UCSD-AML1 (cell line): ENCODE measurements at regions not wholly inside any gene's neighbourhood (a gene's known extent, or its start where the extent isn't known, plus 50 kb on each side); places are given as distances from the start of the nearest gene placed in this dataset.

Source experiments
- DNase-seq: peaks from one replicate; lab custom pipeline; 2025; ENCODE audit not compliant: unreplicated experiment; lab: John Stamatoyannopoulos, UW

DNA sequence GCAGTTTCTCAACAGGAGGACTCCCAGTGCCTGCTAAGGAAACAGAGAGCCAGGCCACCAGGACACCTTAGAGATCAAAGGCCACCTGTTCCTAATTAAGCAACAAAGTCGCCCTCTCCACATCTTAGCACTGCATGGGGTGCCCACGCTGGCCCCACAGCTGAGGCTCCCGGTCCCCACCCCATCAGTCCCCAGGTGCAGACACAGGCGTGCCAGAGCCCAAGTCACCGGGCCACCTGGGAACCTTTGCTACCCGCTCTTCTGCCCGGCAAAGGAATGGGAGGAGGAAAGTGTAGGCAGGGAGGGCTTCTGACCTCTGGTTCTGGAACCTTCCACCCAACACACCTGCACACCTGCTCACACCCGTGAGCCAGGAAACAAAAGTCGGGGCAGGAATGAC lies 85.5 kb upstream of the PRR5 start:
- DNase-seq: no peak

DNA sequence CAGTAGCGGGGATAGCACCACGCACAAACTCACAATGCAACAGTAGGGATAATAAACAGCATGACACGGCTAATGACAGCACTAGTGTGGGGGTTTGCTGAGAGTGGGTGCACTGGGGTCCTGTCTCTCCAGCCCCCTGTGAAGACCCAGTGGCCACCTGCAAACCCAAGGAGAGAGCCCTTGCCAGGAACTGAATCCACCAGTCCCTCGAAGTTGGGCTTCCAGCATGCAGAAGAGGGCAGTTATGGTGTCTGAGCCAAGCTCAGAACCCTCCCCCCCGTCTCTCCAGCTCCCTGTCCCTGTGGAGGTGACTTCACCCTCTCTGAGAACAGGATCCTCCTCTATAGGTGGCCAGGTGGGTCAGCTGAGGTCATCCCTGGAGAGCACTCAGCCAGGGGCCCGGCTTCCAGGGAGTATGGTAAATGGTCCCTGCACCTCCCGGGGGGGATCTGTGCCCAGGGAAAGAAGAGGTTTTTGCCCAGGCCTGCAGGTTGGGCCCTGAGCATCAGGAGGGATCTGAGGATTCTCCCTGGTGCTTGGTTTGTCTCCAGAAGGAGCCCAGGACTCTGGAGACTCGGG lies 86.3 kb upstream of the PRR5 start:
- DNase-seq: no peak

DNA sequence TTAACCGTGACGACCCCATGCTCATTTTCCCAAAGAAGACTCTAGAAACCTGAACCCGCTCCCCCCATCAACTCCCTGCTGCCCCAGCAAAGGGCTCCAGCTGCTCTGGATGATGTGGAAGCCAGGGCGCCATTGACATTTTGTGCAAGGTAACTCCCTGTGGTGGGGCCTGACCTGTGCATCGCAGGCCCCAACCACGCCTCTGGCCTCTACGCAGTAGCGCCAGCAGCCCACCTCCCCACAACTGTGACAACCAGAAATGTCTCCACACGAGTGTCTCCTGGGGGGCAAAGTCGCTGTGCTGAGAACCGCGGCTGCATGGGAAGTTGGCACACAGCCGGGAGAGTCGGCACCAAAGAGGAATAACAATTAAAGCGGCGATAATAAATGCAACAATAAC lies 86.9 kb upstream of the PRR5 start:
- DNase-seq: no peak

DNA sequence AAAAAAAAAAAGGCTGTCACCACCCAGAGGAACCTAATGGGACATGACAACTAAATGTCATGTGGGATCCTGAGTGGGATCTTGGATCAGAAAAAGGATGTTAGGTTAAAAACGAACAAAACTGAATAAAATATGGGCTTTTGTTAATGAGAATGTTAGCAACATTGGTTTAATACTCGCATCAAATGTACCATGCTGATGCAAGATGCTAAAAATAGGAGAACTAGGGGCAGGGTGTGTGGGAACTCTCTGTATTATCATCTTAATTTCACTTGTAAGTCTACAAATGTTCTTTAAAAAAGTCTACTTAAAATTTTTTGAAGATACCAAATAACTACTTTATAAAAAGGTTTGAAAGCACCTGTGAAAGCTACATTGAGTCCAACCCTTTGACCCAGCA lies 88.8 kb upstream of the PRR5 start:
- DNase-seq: no peak

DNA sequence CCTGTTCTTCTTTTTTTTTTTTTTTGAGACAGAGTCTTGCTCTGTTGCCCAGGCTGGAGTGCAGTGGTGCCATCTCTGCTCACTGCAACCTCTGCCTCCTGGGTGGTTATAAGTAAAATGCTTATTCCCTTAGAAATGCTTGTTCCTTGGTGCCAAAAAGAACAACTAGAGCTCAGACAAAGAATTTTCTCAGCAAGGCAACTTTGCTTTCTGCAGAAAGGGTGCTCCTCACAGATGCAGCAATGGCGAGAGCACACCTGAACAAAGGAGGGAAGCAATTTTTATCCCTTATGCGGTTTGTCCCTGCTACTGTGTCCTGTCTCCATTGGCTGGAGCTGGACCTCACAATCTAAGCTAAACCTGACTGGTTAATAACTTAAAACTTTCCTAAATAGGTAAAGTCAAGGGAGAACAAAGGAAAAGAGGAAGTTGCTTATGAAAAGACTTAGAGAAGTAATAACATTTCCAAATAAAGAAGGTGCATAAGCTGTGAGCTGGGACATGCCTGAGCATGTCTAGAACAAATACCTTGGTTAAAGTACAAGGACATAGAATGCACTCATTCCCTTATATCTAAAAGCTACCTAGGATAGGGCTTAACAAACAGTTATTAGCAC lies 90.0 kb upstream of the PRR5 start:
- DNase-seq: no peak

DNA sequence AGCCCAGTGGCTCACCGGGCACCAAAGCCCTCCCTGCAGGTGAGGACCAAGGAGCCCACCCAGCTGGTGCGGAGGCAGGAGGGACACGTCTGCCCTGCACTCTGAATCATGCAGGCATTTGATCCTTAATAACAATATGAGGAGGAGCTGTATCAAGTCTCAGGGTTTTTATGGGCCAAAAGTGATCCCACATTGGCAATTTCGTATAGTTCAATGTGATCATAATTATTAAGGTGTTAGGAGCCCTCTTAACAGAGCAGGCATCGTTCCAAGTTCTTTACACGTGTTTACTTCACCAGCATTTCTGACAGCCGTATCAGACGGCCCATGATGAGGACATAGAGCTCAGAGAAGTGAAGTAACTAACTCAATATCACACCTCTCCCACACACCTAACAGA lies 91.9 kb upstream of the PRR5 start:
- no peak for DNase-seq

DNA sequence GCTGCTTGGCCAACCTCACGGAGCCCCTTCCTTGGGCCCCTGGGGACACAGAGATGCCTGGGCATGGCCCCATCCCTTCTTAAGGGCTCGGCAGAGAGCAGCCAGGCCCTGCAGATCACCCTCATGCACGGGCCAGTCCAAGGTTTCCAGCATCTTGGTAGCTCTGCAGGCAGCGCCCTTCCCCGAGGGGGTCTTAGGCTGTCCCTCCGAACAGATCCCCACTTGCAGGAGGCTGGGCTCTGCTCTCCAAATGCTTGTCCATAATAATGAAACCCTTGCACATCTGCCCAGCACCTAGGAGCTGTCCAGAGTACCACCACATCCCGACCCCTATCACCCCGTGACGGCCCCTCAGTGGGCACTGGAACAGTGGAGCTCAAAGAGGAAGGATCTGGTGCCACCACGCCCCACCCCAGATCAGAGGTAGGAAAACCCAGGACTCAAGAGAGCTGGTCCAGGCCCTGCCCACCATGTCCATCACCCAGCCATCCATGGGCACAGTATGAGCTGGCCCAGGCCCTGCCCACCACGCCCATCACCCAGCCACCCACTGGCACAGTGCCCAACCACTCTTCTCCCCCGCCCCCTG lies 92.5 kb upstream of the PRR5 start:
- no peak for DNase-seq

DNA sequence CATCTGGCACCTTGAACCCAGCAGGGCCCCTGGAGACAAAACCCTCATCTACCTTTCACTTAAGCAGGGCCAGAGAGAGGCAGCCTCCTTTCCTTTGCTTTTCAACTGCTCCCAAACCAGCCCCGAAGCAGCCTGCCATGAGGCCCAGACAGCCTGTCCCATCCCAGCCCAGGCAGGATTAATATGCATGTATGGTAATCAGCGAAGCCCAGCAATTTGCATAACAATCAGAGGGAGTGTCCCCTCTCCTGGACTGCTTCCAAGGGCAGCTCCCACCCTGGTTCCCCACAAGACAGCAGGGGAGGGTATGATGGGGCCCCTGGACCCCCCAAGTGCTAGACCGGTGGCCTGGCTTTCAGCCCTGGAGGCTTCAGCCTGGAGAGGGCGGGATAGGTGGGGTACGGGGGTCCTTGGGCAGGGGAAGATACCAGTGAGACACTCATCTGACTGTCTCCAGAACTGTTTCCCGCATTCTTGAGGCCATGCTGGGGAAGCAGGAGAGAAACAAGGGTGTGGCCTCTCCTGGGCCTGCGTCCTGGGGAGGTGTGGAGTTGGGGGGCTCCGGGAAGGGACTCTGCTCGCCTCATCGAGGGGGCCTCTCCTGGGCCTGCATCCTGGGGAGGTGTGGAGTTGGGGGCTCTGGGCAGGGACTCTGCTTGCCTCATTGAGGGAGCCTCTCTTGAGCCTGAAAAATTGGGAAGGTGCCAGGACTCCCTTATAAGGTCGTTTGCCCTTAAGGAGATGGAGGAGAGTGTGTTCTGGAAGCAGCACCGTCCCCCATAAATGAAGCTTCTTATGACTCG lies 93.2 kb upstream of the PRR5 start:
- DNase-seq: no peak

DNA sequence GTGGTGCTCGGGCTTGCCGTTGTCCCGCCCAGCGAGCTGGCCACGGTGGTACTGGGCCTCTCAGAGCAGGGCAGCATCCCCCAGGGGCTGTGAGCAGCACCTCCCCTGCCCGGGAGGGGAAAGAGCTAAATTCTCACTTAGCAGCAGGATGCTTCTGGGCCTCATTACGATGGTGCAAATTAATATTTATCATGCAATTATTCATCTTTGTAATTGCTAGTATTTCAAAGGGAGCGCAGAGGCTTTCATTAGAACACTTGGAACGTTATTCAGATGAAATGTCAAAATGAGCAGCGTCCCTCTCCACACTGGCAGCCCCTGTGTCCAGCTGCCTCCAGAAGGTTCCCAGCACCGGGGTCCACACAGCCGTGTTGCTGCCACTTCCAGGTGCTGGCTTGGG lies 95.9 kb upstream of the PRR5 start:
- DNase-seq: no peak

DNA sequence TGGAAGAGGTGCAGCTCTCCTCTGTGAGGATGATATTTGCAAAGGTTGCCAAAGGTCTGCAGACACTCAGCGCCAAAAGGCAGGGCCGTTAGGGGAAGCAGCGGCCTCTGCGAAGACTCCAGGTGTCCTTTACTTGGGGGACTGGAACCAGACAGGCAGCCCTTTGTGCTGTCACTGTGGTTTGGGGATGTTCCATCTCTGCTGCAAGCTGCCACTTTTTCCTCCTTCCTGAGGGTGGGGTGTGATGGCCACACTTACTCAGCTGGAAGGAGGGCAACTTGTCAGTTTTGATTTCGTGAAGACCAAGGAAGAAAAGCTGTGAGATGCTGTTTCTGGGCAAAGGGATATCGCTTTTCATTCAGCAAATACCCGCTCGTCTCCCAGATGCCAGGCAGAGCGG lies 96.5 kb upstream of the PRR5 start:
- no peak for DNase-seq

DNA sequence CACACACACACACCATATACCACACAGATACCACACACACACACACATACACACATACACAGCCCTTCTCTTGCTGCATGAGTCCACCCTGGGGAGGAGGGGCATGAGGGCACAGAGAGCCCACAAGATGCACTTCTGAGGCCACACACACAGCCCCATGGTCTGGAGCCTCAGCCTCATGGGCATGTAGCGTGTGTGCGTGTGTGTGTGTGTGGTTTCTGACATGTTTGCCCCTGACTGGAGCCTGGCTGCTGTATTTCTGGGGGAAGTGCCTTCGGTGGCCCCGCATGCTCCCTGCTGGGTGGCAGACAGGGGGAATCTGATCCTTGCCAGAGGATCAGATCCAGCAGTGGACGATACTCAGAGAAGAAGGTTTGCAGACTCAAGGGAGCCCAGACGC lies 97.0 kb upstream of the PRR5 start:
- no peak for DNase-seq

DNA sequence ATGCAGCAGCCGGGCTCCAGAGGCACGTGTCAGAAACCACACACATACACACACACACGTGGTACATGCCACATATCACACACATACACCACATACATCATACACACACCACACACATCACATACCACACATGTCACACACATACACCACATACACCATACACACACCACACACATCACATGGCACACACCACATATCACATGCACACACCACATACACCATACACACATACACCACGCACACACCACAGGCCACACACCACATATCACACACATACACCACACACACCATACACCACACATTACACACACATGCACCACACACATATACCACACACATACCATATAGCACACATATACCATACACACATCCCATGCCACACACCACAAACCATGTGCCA lies 97.5 kb upstream of the PRR5 start:
- DNase-seq: no peak

DNA sequence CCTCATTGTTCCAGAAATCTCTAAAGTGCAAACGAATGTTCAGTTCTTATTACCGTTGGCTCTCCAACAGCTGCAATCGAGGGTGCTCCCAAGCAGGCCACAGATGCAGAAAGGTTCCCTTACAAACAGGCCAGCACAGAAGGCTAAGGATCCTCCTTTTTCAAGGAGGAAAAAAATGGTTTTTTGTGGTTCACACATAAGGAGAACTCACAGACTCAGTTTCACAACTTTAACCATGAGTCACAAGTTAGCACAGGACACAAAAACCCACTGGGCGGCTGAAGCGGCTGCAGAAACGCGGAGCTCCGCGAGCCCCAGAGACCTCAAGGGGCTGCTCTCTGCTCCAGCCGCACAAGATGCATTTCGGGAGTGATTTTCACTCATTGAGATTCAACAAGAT lies 98.2 kb upstream of the PRR5 start:
- DNase-seq: no peak

DNA sequence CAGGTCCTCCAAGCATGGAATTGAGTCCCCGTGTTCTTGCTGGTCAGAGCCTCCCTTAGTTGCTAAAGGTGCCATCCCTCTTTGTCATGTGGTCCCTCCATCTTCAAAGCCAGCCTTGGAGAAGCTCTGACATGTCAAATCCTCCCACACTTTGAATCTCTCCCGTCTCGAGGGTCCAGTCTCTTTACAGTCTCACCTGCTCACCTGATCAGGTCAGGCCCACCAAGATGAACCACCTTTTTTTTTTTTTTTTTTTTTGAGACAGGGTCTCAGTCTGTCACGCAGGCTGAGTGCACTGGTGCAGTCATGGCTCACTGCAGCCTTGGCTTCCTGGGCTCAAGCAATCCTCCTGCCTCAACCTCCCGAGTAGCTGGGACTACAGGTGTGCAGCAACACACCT lies 100.3 kb upstream of the PRR5 start:
- DNase-seq: no peak

DNA sequence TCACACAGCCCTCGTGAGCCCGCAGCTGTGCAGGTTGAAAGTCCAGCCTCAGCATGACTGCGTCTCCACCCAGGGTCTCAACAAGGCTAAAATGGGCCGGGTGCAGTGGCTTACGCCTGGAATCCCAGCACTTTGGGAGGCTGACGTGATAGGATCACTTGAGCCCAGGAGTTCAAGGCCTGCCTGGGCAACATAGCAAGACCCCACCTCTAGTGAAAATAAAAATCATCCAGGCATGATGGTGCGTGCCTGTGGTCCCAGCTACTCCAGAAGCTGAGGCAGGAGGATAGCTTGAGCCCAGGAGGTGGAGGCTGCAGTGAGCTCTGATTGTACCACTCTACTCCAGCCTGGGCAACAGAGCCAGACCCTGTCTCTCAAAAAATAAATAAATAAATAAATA lies 100.8 kb upstream of the PRR5 start:
- no peak for DNase-seq

DNA sequence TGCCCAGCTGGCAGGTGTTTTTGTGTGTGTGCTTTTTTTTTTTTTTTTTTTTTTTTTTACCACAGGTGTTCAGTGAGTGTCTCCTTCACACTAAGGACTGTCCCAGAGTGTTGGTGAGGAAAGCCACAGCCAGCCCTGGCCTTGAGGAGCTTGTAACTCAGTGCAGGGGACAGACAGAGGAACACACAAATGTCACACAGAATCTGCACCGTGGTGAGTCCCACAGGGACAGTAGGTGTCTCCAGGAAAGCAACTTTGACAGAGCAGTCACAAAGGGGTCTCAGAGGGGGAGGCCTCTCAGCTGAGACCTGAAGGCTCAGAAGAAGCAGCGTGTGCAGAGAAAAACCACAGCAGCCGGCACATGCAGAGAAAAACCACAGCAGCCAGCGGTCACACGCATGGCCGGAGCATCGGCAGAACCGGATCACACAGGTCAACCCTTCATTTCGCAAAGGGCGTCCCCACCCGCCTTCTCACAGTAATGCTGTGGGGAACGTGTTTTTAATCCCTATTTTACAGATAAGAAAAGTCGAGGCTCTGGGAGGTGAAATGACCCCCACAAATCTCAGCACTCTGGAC lies 101.7 kb upstream of the PRR5 start:
- DNase-seq: no peak

DNA sequence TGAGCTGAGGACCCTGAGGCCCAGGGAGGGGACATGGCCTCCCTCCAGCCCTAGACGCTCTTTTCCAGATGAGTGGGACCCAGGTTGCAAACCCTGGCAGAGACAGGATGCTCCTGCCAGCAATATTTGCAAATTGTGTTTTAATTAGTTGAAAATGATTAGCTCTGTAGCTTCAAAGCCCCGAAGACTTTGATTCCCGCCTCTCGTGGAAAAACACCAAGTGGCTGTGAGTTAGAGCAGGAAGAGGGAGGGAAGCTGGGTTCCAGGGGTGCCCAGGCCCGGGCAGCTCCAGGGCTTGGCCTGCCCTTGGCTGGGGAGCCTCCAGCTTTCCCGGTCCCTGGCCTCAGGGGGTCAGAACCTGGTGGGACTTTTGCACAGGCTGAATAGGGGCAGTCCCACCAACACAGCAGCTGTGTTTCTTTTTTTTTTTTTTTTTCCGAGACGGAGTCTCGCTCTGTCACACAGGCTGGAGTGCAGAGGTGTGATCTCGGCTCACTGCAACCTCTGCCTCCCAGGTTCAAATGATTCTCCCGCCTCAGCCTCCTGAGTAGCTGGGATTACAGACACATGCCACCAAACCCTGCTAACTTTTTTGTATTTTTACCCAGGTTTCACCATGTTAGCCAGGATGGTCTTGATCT lies 101.6 kb upstream of the RTL6 start:
- no peak for DNase-seq

DNA sequence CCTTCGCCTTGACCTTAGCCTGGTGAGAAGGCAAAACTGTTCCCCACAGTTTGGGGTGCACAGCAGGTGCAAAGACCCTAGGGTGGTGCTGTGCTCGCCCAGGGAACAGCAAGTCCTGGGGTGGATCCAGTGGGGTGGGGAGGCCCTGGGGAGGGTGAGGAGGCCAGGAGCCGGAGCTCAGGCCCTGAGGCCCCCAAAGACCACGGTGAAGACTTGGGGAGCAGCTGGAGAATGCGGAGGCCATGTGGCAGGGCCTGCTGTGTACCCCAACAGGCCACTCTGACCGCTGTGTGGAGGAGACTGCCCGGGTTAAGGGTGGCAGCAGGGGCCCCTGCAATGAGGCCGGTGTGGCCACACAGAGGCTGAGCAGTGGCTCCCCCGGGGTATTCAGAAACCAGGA lies 101.1 kb upstream of the RTL6 start:
- DNase-seq: no peak

DNA sequence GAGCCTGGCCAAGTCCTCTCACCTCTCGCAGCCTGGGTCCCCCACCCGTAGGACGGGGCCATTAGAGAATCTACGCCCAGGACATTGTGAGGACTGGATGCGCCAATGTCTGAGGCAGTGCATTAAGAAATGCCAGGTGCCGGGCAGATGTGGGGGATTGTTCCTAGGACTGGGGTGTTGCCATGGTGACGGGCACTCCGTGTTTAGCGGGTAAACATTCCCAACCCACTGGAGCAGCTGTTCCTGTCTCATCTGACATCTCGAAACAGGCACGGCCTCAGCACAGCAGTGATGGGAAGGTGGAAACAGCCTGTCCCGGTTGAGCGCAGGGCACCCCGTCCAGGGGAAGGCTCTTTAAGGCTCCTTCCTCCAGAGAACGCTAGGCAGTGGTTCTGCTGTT lies 99.6 kb upstream of the RTL6 start:
- DNase-seq: no peak

DNA sequence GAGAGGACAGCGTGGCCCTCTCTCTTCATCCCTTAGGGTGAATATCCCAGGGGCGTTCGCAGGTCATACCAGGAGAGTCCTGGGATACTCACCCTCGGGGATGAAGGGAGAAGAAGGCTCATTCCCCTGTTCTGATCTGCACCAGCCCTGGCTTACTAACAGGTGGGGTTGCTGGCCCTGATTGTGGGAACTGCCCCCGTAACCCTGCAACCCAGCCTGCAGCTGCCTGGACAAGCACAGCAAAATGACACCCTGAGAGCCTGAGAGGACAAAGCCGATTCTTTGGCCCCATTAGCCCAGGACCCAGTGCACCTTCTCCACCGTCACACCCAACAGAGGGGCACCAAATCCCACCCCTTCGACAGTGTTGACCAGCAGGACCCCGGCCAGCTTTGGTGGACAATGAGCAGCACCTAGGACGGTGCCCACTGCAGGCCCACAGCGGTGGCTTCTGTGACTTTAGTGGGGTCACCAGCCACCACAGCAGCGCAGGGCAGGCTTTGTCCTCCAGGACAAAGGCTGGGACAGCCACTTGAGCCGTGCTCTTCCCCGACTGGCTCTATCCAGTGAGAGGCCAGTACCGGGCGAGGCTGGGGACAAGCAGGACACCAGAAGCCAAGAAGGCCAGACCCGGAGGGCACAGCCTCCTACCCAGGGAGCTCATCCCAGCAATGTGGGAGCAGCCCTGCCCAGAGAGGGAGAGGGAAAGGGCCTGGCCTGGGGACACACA lies 98.5 kb upstream of the RTL6 start:
- no peak for DNase-seq

DNA sequence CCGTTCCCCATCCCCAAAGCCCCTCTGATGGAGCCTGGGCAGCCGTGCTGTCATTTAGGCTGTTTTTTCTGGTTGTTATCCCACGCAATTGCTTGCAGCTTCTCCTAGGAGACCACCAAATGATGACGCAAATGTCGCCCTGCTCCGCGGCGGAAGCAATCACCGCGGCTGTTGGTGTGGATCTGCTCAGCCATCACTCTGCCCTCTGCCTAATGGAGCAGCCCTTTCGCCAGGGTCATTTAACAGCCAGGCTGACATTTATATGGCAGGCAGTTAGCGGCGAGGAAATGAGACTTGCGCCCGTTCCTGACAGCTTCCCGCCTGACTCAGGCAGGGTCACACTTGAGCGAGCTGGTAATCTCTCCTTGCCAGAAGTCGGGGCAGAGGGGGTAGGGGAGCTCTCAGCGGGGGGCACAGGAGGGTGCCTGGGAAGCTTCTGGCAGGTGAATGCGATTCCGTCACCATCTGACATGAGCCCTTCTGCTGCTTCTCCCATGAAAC lies 97.9 kb upstream of the RTL6 start:
- no peak for DNase-seq
